ENCODE measurements at regions not wholly inside any gene's neighbourhood (a gene's known extent, or its start where the extent isn't known, plus 50 kb on each side); places are given as distances from the start of the nearest gene placed in this dataset.

GRCh38 chr6:144599615-144600014 is 314.5 kb downstream of the UTRN start:
- DNase-seq: no peak
- Histone ChIP-seq H3K4me1 (no peaks in the 10 kb centered on the region), H3K36me3 (peaks cover 0 to 19% (median 4%) of the 10 kb centered on the region in 4 donors), H3K9me3 (peaks cover 0 to 12% (median 9%) of the 10 kb centered on the region in 4 donors), H3K27me3 (no peaks in the 10 kb centered on the region), H3K27ac (no peak overlapping the region), H3K4me3 (no peak overlapping the region)
- intact Hi-C loops (cut with DNase I; ENCODE audit: low total_unique reads): no loop called here
- TF ChIP-seq POLR2AphosphoS5 (IDR thresholded peaks at IDR 0.05): no peak
- no peak for TF ChIP-seq POLR2A (IDR thresholded peaks at IDR 0.05)
- TF ChIP-seq EP300 (IDR thresholded peaks at IDR 0.05): no peak
- no peak for TF ChIP-seq CTCF (IDR thresholded peaks at IDR 0.05)
- WGBS, 5 donors: 94 to 100% (median 98%) methylated on average over 1 of the region's 1 CpG

GRCh38 chr6:144601221-144601620 is 316.1 kb downstream of the UTRN start:
- DNase-seq: no peak
- H3K4me1 ChIP-seq: no peaks in the 10 kb centered on the region
- H3K4me3 ChIP-seq: no peak overlapping the region
- H3K36me3 ChIP-seq: peaks cover 0 to 19% (median 4%) of the 10 kb centered on the region in 4 donors
- 85 to 97% (median 95%) methylated on average over 2 of the region's 2 CpGs for WGBS, 5 donors
- no peaks in the 10 kb centered on the region for H3K27me3 ChIP-seq
- TF ChIP-seq EP300 (IDR thresholded peaks at IDR 0.05): no peak
- no peak for TF ChIP-seq POLR2A (IDR thresholded peaks at IDR 0.05)
- TF ChIP-seq POLR2AphosphoS5 (IDR thresholded peaks at IDR 0.05): no peak
- TF ChIP-seq CTCF (IDR thresholded peaks at IDR 0.05): no peak
- no peak overlapping the region for H3K27ac ChIP-seq
- H3K9me3 ChIP-seq: peaks cover 0 to 12% (median 9%) of the 10 kb centered on the region in 4 donors
- intact Hi-C loops (cut with DNase I; ENCODE audit: low total_unique reads): no loop called here

GRCh38 chr6:144602523-144603180 is 317.5 kb downstream of the UTRN start:
- WGBS, 5 donors: 85 to 92% (median 89%) methylated on average over 3 of the region's 3 CpGs
- TF ChIP-seq POLR2A (IDR thresholded peaks at IDR 0.05) (no peak), EP300 (IDR thresholded peaks at IDR 0.05) (no peak), CTCF (IDR thresholded peaks at IDR 0.05) (no peak), POLR2AphosphoS5 (IDR thresholded peaks at IDR 0.05) (no peak)
- H3K36me3 ChIP-seq: peaks cover 0 to 19% (median 7%) of the 10 kb centered on the region in 4 donors
- peaks cover 0 to 12% (median 9%) of the 10 kb centered on the region in 4 donors for H3K9me3 ChIP-seq
- no peak for DNase-seq
- H3K4me1 ChIP-seq: no peaks in the 10 kb centered on the region
- H3K27me3 ChIP-seq: no peaks in the 10 kb centered on the region
- intact Hi-C loops (cut with DNase I; ENCODE audit: low total_unique reads): no loop called here
- no peak overlapping the region for H3K4me3 ChIP-seq
- H3K27ac ChIP-seq: no peak overlapping the region

- H3K4me1 ChIP-seq: no peaks in the 10 kb centered on the region
- H3K36me3 ChIP-seq: peaks cover 0 to 12% (median 2%) of the 10 kb centered on the region in 4 donors
- H3K27me3 ChIP-seq: no peaks in the 10 kb centered on the region
- peaks cover 0 to 2% (median under 1%) of the 10 kb centered on the region in 4 donors for H3K9me3 ChIP-seq
- intact Hi-C loops (cut with DNase I; ENCODE audit: low total_unique reads): no loop called here
- 67 to 78% (median 76%) methylated on average over 2 of the region's 2 CpGs for WGBS, 5 donors
- H3K4me3 ChIP-seq: no peak overlapping the region
- H3K27ac ChIP-seq: no peak overlapping the region
- no peak for DNase-seq
- TF ChIP-seq POLR2A (IDR thresholded peaks at IDR 0.05) (no peak), CTCF (IDR thresholded peaks at IDR 0.05) (no peak), POLR2AphosphoS5 (IDR thresholded peaks at IDR 0.05) (no peak), EP300 (IDR thresholded peaks at IDR 0.05) (no peak)
These were observed 320.9 kb downstream of the UTRN start for GRCh38 chr6:144606083-144606482.
